T-cell (primary cell): ENCODE measurements at regions not wholly inside any gene's neighbourhood (a gene's known extent, or its start where the extent isn't known, plus 50 kb on each side); places are given as distances from the start of the nearest gene placed in this dataset.
"Not testable (repeated sequence)": the region's sequence is repeated elsewhere in the genome, so short reads cannot be mapped to it uniquely, and the experiment has no call there.

Source experiments
- ATAC-seq, 4 experiments: fragments of 200-7000 bp in 3 of 4; fragments of 150-1000 bp in 1 of 4; cut with Tn5 transposase; replicated peaks in 1 of 4; 1 replicate in 3 of 4; 2 replicates in 1 of 4; pipeline ENCODE4 v1.10.0; 2021; ENCODE audit warnings: moderate library complexity in 3 of 4, mild to moderate bottlenecking in 2 of 4, moderate number of reproducible peaks in 1 of 4
- CTCF ChIA-PET, 2 donors: fragments of 300-600 bp; sonication (Branson Sonifier 250); formaldehyde crosslinking; loops; one replicate each; lab custom pipeline; 2022; ENCODE audit warnings: antibody characterized with exemption in 2 of 2; lab: Charles Lee
- POLR2A ChIA-PET, 2 donors: fragments of 300-600 bp; sonication (Branson Sonifier 250); formaldehyde crosslinking; loops; one replicate each; lab custom pipeline; 2022; ENCODE audit warnings: antibody characterized with exemption in 2 of 2; lab: Charles Lee
- DNase-seq, 35 experiments: peaks; one replicate each; pipeline versions ENCODE4 v3.0.0 to v3.0.0-alpha.2; 2013 to 2023
- H3K27ac ChIP-seq: one replicate; pipeline ENCODE4 v1.5.1; 2013; ENCODE audit warnings: low read length
- H3K27me3 ChIP-seq, 2 experiments: replicated peaks in 1 of 2; 1 replicate in 1 of 2; 2 replicates in 1 of 2; pipeline versions ENCODE4 v1.6.1 to v1.7.0; 2013; ENCODE audit warnings: low read length in 1 of 2, mixed read lengths in 1 of 2; ENCODE audit not compliant: control insufficient read depth in 2 of 2, insufficient read depth in 2 of 2; ENCODE audit errors: extremely low read depth in 1 of 2
- H3K36me3 ChIP-seq, 2 donors: 1 replicate in 1 of 2; 2 replicates in 1 of 2; pipeline versions ENCODE4 v1.6.1 to v1.7.0; 2013; ENCODE audit warnings: low read length in 1 of 2; ENCODE audit not compliant: control insufficient read depth in 2 of 2, insufficient read depth in 1 of 2; ENCODE audit errors: extremely low read depth in 1 of 2
- H3K4me1 ChIP-seq, 2 experiments: 1 replicate in 1 of 2; 2 replicates in 1 of 2; pipeline versions ENCODE4 v1.6.1 to v1.7.0; 2013; ENCODE audit warnings: low read length in 2 of 2, mixed read lengths in 1 of 2; ENCODE audit not compliant: insufficient read depth in 2 of 2, control insufficient read depth in 1 of 2; ENCODE audit errors: extremely low read depth in 1 of 2
- H3K4me3 ChIP-seq, 2 donors: 1 replicate in 1 of 2; 2 replicates in 1 of 2; pipeline versions ENCODE4 v1.5.1 to v1.7.0; 2013; ENCODE audit warnings: mild to moderate bottlenecking in 2 of 2, low read length in 1 of 2, moderate library complexity in 1 of 2; ENCODE audit not compliant: control insufficient read depth in 1 of 2; ENCODE audit errors: extremely low read depth in 1 of 2
- H3K9me3 ChIP-seq: 2 replicates; pipeline ENCODE4 v1.7.0; 2013
- H3K27ac Mint-ChIP-seq, 2 donors: one replicate each; pipeline ENCODE4 v1.8.0; 2020 to 2021; ENCODE audit warnings: mild to moderate bottlenecking in 2 of 2, mixed read lengths in 2 of 2
- H3K27me3 Mint-ChIP-seq, 2 donors: one replicate each; pipeline ENCODE4 v1.8.0; 2021 to 2022; ENCODE audit warnings: mixed read lengths in 2 of 2
- H3K36me3 Mint-ChIP-seq: one replicate; pipeline ENCODE4 v1.8.0; 2021; ENCODE audit warnings: mixed read lengths
- H3K4me1 Mint-ChIP-seq, 3 donors: one replicate each; pipeline ENCODE4 v1.8.0; 2020 to 2022; ENCODE audit warnings: mixed read lengths in 3 of 3, mild to moderate bottlenecking in 1 of 3
- H3K4me3 Mint-ChIP-seq, 3 donors: one replicate each; pipeline ENCODE4 v1.8.0; 2020 to 2022; ENCODE audit warnings: mild to moderate bottlenecking in 3 of 3, mixed read lengths in 3 of 3, moderate library complexity in 3 of 3
- H3K9me3 Mint-ChIP-seq, 3 donors: one replicate each; pipeline ENCODE4 v1.8.0; 2020 to 2022; ENCODE audit warnings: mixed read lengths in 3 of 3
- WGBS: methylation state at CpG from one replicate; pipeline ENCODE4 v1.1.5; 2013; ENCODE audit warnings: missing lambda C conversion rate; ENCODE audit not compliant: insufficient coverage; 5-methylcytosine and 5-hydroxymethylcytosine counted together

DNA sequence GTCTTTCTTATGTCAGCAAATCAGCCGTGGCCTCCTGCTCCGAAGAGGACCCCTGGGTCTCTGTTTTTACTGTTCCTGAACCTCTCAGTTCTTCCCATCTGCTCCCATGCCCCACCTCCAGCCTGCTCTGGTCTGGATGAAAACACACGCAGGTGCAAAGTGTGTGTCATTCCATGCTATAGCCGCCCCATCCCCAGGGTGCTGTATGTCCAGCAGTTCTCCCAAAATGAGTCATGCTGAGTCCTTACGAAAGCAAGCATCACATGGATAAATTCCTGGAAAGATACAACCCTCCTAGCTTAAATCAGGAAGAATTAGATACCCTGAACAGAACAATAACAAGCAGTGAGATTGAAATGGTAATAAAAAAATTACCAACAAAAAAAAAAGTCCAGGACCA is 300.1 kb upstream of the PFKP start:
- H3K36me3 ChIP-seq, H3K4me1 Mint-ChIP-seq, H3K4me3 ChIP-seq, H3K9me3 ChIP-seq, H3K4me3 Mint-ChIP-seq, H3K36me3 Mint-ChIP-seq, ATAC-seq, DNase-seq, H3K9me3 Mint-ChIP-seq, CTCF ChIA-PET, H3K4me1 ChIP-seq, POLR2A ChIA-PET, H3K27ac ChIP-seq, H3K27ac Mint-ChIP-seq: not testable (repeated sequence)
- peaks cover 0 to 13% of the 10 kb centered on the region in 2 experiments for H3K27me3 ChIP-seq
- WGBS, result 73% methylated on average over 4 of the region's 5 CpGs
- H3K27me3 Mint-ChIP-seq, result peaks cover 16 to 21% of the 10 kb centered on the region in 2 donors

DNA sequence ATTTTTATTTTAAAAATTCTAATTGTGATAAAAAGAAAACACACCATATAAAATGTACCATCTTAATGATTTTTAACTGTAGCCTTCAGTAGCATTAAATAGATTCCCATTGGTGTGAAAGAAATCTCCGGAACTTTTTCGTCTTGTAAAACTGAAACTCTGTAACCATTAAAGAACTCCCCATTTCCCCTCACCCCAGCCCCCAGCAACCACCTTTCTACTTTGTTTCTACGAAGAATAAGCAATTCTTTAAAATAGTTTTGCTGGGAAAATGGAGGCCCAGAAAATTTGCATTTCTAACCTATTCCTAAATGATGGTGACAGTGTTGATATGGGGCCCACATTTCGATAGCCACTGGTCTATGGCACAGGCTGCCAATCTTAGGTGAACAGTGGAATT is 305.4 kb upstream of the PFKP start:
- ChIA-PET POLR2A (no interaction called here), CTCF (no interaction called here)
- no peaks in the 10 kb centered on the region for H3K4me1 Mint-ChIP-seq
- H3K9me3 Mint-ChIP-seq, result peaks cover 0 to 7% (median 3%) of the 10 kb centered on the region in 3 donors
- H3K9me3 ChIP-seq, result no peaks in the 10 kb centered on the region
- H3K4me3 Mint-ChIP-seq, result no peak overlapping the region
- H3K27me3 ChIP-seq, result peaks cover 0 to 7% of the 10 kb centered on the region in 2 experiments
- ATAC-seq (no peak), DNase-seq (no peak)
- peaks cover 18 to 22% of the 10 kb centered on the region in 2 donors for H3K27me3 Mint-ChIP-seq
- H3K4me1 ChIP-seq, result no peaks in the 10 kb centered on the region
- H3K36me3 Mint-ChIP-seq, result no peaks in the 10 kb centered on the region
- no peak overlapping the region for H3K27ac Mint-ChIP-seq
- H3K4me3 ChIP-seq, result no peak overlapping the region
- H3K36me3 ChIP-seq, result no peaks in the 10 kb centered on the region
- no peak overlapping the region for H3K27ac ChIP-seq
- WGBS, result no CpG with 5 or more reads among the region's 4 CpGs

DNA sequence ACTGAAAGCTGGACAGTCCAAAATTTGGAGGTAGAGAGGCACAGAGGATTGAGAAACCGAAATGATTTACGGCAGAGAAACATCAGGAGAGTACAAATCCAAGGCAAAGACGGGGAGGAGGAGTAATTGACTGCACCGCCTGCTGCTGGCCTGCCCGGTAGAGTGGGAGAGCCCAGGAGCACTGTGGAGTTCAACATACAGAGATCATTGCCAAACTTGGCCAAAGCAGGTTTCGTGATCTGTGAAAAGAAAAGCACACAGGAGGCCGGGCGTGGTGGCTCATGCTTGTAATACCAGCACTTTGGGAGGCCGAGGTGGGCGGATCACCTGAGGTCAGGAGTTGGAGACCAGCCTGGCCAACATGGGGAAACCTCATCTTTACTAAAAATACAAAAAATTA is 306.0 kb upstream of the PFKP start:
- CTCF ChIA-PET, result no interaction called here

DNA sequence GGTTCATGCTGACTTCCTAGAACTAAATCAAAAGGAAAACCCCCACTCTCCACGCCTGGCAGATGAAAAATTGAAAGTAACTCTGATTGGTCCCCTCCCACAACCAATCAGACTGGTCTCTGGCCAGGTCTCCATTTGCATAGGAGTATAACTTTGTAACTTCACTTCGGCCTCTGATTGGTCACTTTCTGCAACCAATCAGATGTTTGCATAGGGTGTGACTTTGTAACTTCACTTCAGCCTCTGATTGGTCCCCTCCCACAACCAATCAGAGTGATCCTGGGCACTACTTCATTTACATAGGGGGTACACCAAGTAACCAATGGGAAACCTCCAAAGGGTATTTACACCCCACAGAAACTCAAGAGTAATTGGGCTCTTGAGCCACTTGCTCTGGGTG is 306.6 kb upstream of the PFKP start:
- no CpG with 5 or more reads among the region's 2 CpGs for WGBS
- DNase-seq (no peak), ATAC-seq (no peak)
- no peak overlapping the region for H3K27ac Mint-ChIP-seq
- ChIA-PET POLR2A (no interaction called here), CTCF (no interaction called here)
- peaks cover 17 to 20% of the 10 kb centered on the region in 2 donors for H3K27me3 Mint-ChIP-seq
- no peaks in the 10 kb centered on the region for H3K4me1 ChIP-seq
- H3K36me3 Mint-ChIP-seq, result no peaks in the 10 kb centered on the region
- H3K9me3 Mint-ChIP-seq, result peaks cover 0 to 7% (median 3%) of the 10 kb centered on the region in 3 donors
- H3K9me3 ChIP-seq, result no peaks in the 10 kb centered on the region
- H3K4me1 Mint-ChIP-seq, result no peaks in the 10 kb centered on the region
- no peak overlapping the region for H3K4me3 Mint-ChIP-seq
- no peak overlapping the region for H3K4me3 ChIP-seq
- no peaks in the 10 kb centered on the region for H3K36me3 ChIP-seq
- H3K27me3 ChIP-seq, result no peaks in the 10 kb centered on the region
- H3K27ac ChIP-seq, result no peak overlapping the region

More for the DNA sequence above, 306.0 kb upstream of the PFKP start:
- no peaks in the 10 kb centered on the region for H3K4me1 Mint-ChIP-seq
- WGBS, result 87% methylated on average over 8 of the region's 10 CpGs
- no peaks in the 10 kb centered on the region for H3K9me3 ChIP-seq
- H3K4me3 Mint-ChIP-seq, result no peak overlapping the region
- H3K36me3 ChIP-seq, result no peaks in the 10 kb centered on the region
- ATAC-seq (no peak), DNase-seq (no peak)
- no peaks in the 10 kb centered on the region for H3K36me3 Mint-ChIP-seq
- H3K4me3 ChIP-seq, result no peak overlapping the region
- H3K27me3 Mint-ChIP-seq, result peaks cover 17 to 21% of the 10 kb centered on the region in 2 donors
- no peak overlapping the region for H3K27ac Mint-ChIP-seq
- H3K4me1 ChIP-seq, result no peaks in the 10 kb centered on the region
- POLR2A ChIA-PET, result no interaction called here
- H3K9me3 Mint-ChIP-seq, result peaks cover 0 to 7% (median 3%) of the 10 kb centered on the region in 3 donors
- no peak overlapping the region for H3K27ac ChIP-seq
- H3K27me3 ChIP-seq, result peaks cover 0 to 3% of the 10 kb centered on the region in 2 experiments

DNA sequence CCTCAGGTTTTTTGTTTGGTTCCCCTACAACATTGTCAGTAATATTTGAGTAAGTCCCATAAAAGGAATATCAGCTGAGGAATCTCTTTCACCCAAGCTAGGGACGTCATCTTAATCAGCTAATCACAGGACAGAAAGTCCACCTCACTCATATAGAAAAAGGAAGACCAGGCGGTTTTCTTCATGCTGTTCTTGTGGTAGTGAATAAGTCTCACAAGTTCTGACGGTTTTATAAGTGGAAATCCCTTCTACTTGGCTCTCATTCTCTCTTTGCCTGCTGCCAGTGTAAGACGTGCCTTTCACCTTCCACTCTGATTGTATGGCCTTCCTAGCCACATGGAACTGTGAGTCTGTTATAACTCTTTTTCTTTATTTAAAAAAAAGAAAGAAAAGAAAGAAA is 308.1 kb upstream of the PFKP start:
- no peak overlapping the region for H3K27ac Mint-ChIP-seq
- Histone ChIP-seq H3K4me1 (no peaks in the 10 kb centered on the region), H3K27me3 (no peaks in the 10 kb centered on the region), H3K4me3 (no peak overlapping the region), H3K27ac (no peak overlapping the region), H3K9me3 (no peaks in the 10 kb centered on the region), H3K36me3 (no peaks in the 10 kb centered on the region)
- ATAC-seq (no peak), DNase-seq (no peak)
- H3K9me3 Mint-ChIP-seq, result peaks cover 0 to 7% (median 6%) of the 10 kb centered on the region in 3 donors
- CTCF ChIA-PET, result no interaction called here
- H3K27me3 Mint-ChIP-seq, result peaks cover 15 to 17% of the 10 kb centered on the region in 2 donors
- no peaks in the 10 kb centered on the region for H3K36me3 Mint-ChIP-seq
- no peak overlapping the region for H3K4me3 Mint-ChIP-seq
- no peaks in the 10 kb centered on the region for H3K4me1 Mint-ChIP-seq
- POLR2A ChIA-PET, result no interaction called here
- WGBS, result no CpG with 5 or more reads among the region's 4 CpGs

DNA sequence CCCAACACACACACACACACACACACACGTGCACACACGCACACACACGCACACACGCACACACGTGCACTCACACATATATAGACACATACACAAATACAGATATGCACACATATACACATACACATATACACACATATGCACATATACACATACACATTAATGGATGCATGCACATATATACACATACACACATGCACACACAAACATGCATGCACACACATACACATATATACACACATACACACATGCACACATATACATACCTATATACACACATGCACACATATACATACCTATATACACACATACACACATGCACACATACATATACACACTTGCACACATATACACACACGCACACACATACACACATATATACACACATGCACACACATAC is 312.4 kb upstream of the PFKP start:
- no peaks in the 10 kb centered on the region for H3K4me1 Mint-ChIP-seq
- H3K27me3 Mint-ChIP-seq, result peaks cover 0 to 12% of the 10 kb centered on the region in 2 donors
- Histone ChIP-seq H3K36me3 (no peaks in the 10 kb centered on the region), H3K4me3 (no peak overlapping the region), H3K27ac (no peak overlapping the region), H3K27me3 (no peaks in the 10 kb centered on the region), H3K9me3 (no peaks in the 10 kb centered on the region), H3K4me1 (no peaks in the 10 kb centered on the region)
- H3K9me3 Mint-ChIP-seq, result peaks cover 0 to 6% (median 4%) of the 10 kb centered on the region in 3 donors
- POLR2A ChIA-PET, result no interaction called here
- 50% methylated on average over 4 of the region's 6 CpGs for WGBS
- DNase-seq, result no peak
- H3K27ac Mint-ChIP-seq, result no peak overlapping the region
- no peak for ATAC-seq
- CTCF ChIA-PET, result no interaction called here
- H3K4me3 Mint-ChIP-seq, result no peak overlapping the region
- no peaks in the 10 kb centered on the region for H3K36me3 Mint-ChIP-seq

DNA sequence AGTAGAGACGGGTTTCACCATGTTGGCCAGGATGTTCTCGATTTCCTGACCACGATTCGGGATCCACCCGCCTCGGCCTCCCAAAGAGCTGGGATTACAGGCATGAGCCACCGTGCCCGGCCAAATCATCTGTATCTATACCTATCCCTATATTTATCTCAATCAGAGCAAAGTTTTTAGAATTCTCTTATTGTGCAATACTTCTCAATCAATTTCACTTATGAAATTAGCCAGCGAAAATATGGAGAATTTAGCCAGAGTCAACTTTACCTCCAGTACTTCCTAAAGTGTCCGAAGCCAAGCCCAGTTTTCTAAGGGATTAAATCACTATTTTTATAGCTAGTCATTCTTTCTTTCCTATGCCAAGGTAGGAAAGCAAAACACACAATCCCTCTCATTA is 319.1 kb upstream of the PFKP start:
- Mint-ChIP-seq H3K27ac (no peak overlapping the region), H3K9me3 (peaks cover 0 to 3% (median 0%) of the 10 kb centered on the region in 3 donors), H3K4me3 (no peak overlapping the region), H3K36me3 (no peaks in the 10 kb centered on the region), H3K27me3 (peaks cover 7 to 32% of the 10 kb centered on the region in 2 donors), H3K4me1 (peaks cover 0 to 6% (median 0%) of the 10 kb centered on the region in 3 donors)
- POLR2A ChIA-PET, result no interaction called here
- ATAC-seq (no peak), DNase-seq (no peak)
- H3K9me3 ChIP-seq, result no peaks in the 10 kb centered on the region
- no peaks in the 10 kb centered on the region for H3K36me3 ChIP-seq
- CTCF ChIA-PET, result no interaction called here
- H3K4me1 ChIP-seq, result no peaks in the 10 kb centered on the region
- H3K27ac ChIP-seq, result no peak overlapping the region
- peaks cover 0 to 3% of the 10 kb centered on the region in 2 experiments for H3K27me3 ChIP-seq
- H3K4me3 ChIP-seq, result no peak overlapping the region
- whole genome bisulfite sequencing, result 90% methylated on average over 4 of the region's 10 CpGs
